Common myeloid progenitor, CD34-positive (primary cell): ENCODE measurements at regions not wholly inside any gene's neighbourhood (a gene's known extent, or its start where the extent isn't known, plus 50 kb on each side); places are given as distances from the start of the nearest gene placed in this dataset.

Source experiments
- CTCF ChIA-PET: fragments of 350-600 bp; sonication (Branson Sonifier 250); formaldehyde crosslinking; loops from one replicate; lab custom pipeline; 2021; ENCODE audit warnings: antibody characterized with exemption; lab: Charles Lee
- POLR2A ChIA-PET: fragments of 350-600 bp; sonication (Branson Sonifier 250); formaldehyde crosslinking; loops from one replicate; lab custom pipeline; 2021; ENCODE audit warnings: antibody characterized with exemption; lab: Charles Lee
- DNase-seq, 3 donors: peaks; one replicate each; pipeline versions ENCODE4 v3.0.0 to v3.0.0-alpha.2; 2013
- H3K27ac ChIP-seq, 2 experiments: 1 replicate in 1 of 2; 2 replicates in 1 of 2; pipeline ENCODE4 v1.7.0; 2013; ENCODE audit warnings: inconsistent platforms in 2 of 2, low read length in 2 of 2, mild to moderate bottlenecking in 2 of 2, low read depth in 1 of 2, moderate library complexity in 1 of 2; ENCODE audit not compliant: severe bottlenecking in 2 of 2, insufficient read depth in 1 of 2, poor library complexity in 1 of 2
- H3K27me3 ChIP-seq, 5 experiments: replicated peaks in 2 of 5; 1 replicate in 3 of 5; 2 replicates in 2 of 5; pipeline versions ENCODE4 v1.6.1 to v1.7.0; 2013; ENCODE audit warnings: low read length in 4 of 5, mild to moderate bottlenecking in 2 of 5, moderate library complexity in 2 of 5, inconsistent platforms in 1 of 5; ENCODE audit not compliant: insufficient read depth in 5 of 5, control insufficient read depth in 4 of 5
- H3K36me3 ChIP-seq, 4 experiments: 1 replicate in 2 of 4; 2 replicates in 2 of 4; pipeline versions ENCODE4 v1.6.1 to v1.7.0; 2013; ENCODE audit warnings: low read length in 3 of 4, control low read depth in 1 of 4, mild to moderate bottlenecking in 1 of 4; ENCODE audit not compliant: control insufficient read depth in 4 of 4, insufficient read depth in 4 of 4
- H3K4me1 ChIP-seq, 4 experiments: 1 replicate in 3 of 4; 2 replicates in 1 of 4; pipeline versions ENCODE4 v1.6.1 to v1.7.1; 2013; ENCODE audit warnings: low read length in 3 of 4, mild to moderate bottlenecking in 3 of 4, control low read depth in 1 of 4, inconsistent platforms in 1 of 4, moderate library complexity in 1 of 4; ENCODE audit not compliant: control insufficient read depth in 4 of 4, insufficient read depth in 4 of 4; ENCODE audit errors: control extremely low read depth in 1 of 4
- H3K4me3 ChIP-seq, 7 experiments: 1 replicate in 4 of 7; 2 replicates in 3 of 7; pipeline versions ENCODE4 v1.5.1 to v1.7.0; 2013; ENCODE audit warnings: mild to moderate bottlenecking in 7 of 7, low read length in 6 of 7, moderate library complexity in 6 of 7, inconsistent platforms in 2 of 7, low read depth in 2 of 7, control low read depth in 1 of 7; ENCODE audit not compliant: insufficient read depth in 4 of 7, control insufficient read depth in 1 of 7; ENCODE audit errors: extremely low read depth in 1 of 7
- H3K9me3 ChIP-seq, 5 experiments: 1 replicate in 4 of 5; 2 replicates in 1 of 5; pipeline versions ENCODE4 v1.6.1 to v1.7.1; 2013; ENCODE audit warnings: low read length in 4 of 5, mild to moderate bottlenecking in 2 of 5, inconsistent platforms in 1 of 5, low read depth in 1 of 5, moderate library complexity in 1 of 5; ENCODE audit not compliant: control insufficient read depth in 4 of 5, insufficient read depth in 2 of 5; ENCODE audit errors: control extremely low read depth in 1 of 5
- WGBS: methylation state at CpG from one replicate; pipeline ENCODE4 v1.1.5; 2013; ENCODE audit not compliant: insufficient coverage; 5-methylcytosine and 5-hydroxymethylcytosine counted together

- H3K27me3 ChIP-seq, result no peaks in the 10 kb centered on the region
- H3K27ac ChIP-seq, result no peak overlapping the region
- H3K9me3 ChIP-seq, result no peaks in the 10 kb centered on the region
- no peaks in the 10 kb centered on the region for H3K4me1 ChIP-seq
- POLR2A ChIA-PET, result no interaction called here
- CTCF ChIA-PET, result interaction anchor here (1.1 kb wide), 1 partner anchor 74 kb away, joined by 3 read pairs; no protein-coding TSS in a partner anchor
- H3K4me3 ChIP-seq, result no peak overlapping the region
- WGBS, result 94% methylated on average over 2 of the region's 4 CpGs
- no peak for DNase-seq
- H3K36me3 ChIP-seq, result no peaks in the 10 kb centered on the region
These were observed 371.3 kb downstream of the GRIN2B start for GRCh38 chr12:13609894-13610679.

GRCh38 chr12:13606290-13606689, 375.1 kb downstream of the GRIN2B start:
- H3K4me3 ChIP-seq, result no peak overlapping the region
- no peaks in the 10 kb centered on the region for H3K36me3 ChIP-seq
- no peaks in the 10 kb centered on the region for H3K27me3 ChIP-seq
- no peaks in the 10 kb centered on the region for H3K9me3 ChIP-seq
- no peak for DNase-seq
- ChIA-PET CTCF (no interaction called here), POLR2A (no interaction called here)
- no peak overlapping the region for H3K27ac ChIP-seq
- 43% methylated on average over 3 of the region's 4 CpGs for WGBS
- H3K4me1 ChIP-seq, result no peaks in the 10 kb centered on the region

- no peaks in the 10 kb centered on the region for H3K4me1 ChIP-seq
- no peaks in the 10 kb centered on the region for H3K9me3 ChIP-seq
- H3K4me3 ChIP-seq, result no peak overlapping the region
- no peaks in the 10 kb centered on the region for H3K27me3 ChIP-seq
- no peak for DNase-seq
- H3K36me3 ChIP-seq, result no peaks in the 10 kb centered on the region
- CTCF ChIA-PET, result interaction anchor here (1.1 kb wide), 1 partner anchor 10 kb away, joined by 3 read pairs; no protein-coding TSS in a partner anchor
- POLR2A ChIA-PET, result interaction anchor here (0.6 kb wide), 1 partner anchor 20 kb away, joined by 4 read pairs; no protein-coding TSS in a partner anchor
- WGBS, result no CpG with 5 or more reads among the region's 5 CpGs
- no peak overlapping the region for H3K27ac ChIP-seq
These were observed 377.4 kb downstream of the GRIN2B start for GRCh38 chr12:13603953-13604352.

- no peak for DNase-seq
- H3K27ac ChIP-seq, result no peak overlapping the region
- POLR2A ChIA-PET, result no interaction called here
- CTCF ChIA-PET, result no interaction called here
- no peaks in the 10 kb centered on the region for H3K4me1 ChIP-seq
- no peaks in the 10 kb centered on the region for H3K36me3 ChIP-seq
- H3K4me3 ChIP-seq, result no peak overlapping the region
- 100% methylated on average over 1 of the region's 2 CpGs for WGBS
- H3K9me3 ChIP-seq, result no peaks in the 10 kb centered on the region
- H3K27me3 ChIP-seq, result no peaks in the 10 kb centered on the region
These were observed 379.2 kb downstream of the GRIN2B start for GRCh38 chr12:13602172-13602571.

- ChIA-PET POLR2A (no interaction called here), CTCF (no interaction called here)
- Histone ChIP-seq H3K36me3 (no peaks in the 10 kb centered on the region), H3K4me1 (no peaks in the 10 kb centered on the region), H3K9me3 (no peaks in the 10 kb centered on the region), H3K4me3 (no peak overlapping the region), H3K27me3 (no peaks in the 10 kb centered on the region), H3K27ac (no peak overlapping the region)
- WGBS, result 89% methylated on average over 4 of the region's 4 CpGs
- DNase-seq, result no peak
These were observed 382.2 kb downstream of the GRIN2B start for GRCh38 chr12:13599176-13599575.

GRCh38 chr12:13597837-13598236, 383.6 kb downstream of the GRIN2B start:
- Histone ChIP-seq H3K36me3 (no peaks in the 10 kb centered on the region), H3K4me3 (no peak overlapping the region), H3K9me3 (no peaks in the 10 kb centered on the region), H3K4me1 (no peaks in the 10 kb centered on the region), H3K27me3 (no peaks in the 10 kb centered on the region), H3K27ac (no peak overlapping the region)
- ChIA-PET CTCF (no interaction called here), POLR2A (no interaction called here)
- no peak for DNase-seq
- WGBS, result 80% methylated on average over 1 of the region's 2 CpGs

- CTCF ChIA-PET, result no interaction called here
- POLR2A ChIA-PET, result no interaction called here
- Histone ChIP-seq H3K4me3 (no peak overlapping the region), H3K27ac (no peak overlapping the region), H3K27me3 (no peaks in the 10 kb centered on the region), H3K9me3 (no peaks in the 10 kb centered on the region), H3K36me3 (no peaks in the 10 kb centered on the region), H3K4me1 (peaks cover 0 to 6% (median 3%) of the 10 kb centered on the region in 4 experiments)
- DNase-seq, result no peak
- WGBS, result 94% methylated on average over 3 of the region's 4 CpGs
These were observed 384.2 kb downstream of the GRIN2B start for GRCh38 chr12:13597166-13597565.
